Muscle of back (tissue), 3 donors: ENCODE measurements at regions not wholly inside any gene's neighbourhood (a gene's known extent, or its start where the extent isn't known, plus 50 kb on each side); places are given as distances from the start of the nearest gene placed in this dataset.
"Not testable (repeated sequence)": the region's sequence is repeated elsewhere in the genome, so short reads cannot be mapped to it uniquely, and the experiment has no call there.

Experiments
- DNase-seq, 3 donors: peaks; one replicate each; pipeline versions ENCODE4 v3.0.0 to v3.0.0-alpha.2; 2013

DNA sequence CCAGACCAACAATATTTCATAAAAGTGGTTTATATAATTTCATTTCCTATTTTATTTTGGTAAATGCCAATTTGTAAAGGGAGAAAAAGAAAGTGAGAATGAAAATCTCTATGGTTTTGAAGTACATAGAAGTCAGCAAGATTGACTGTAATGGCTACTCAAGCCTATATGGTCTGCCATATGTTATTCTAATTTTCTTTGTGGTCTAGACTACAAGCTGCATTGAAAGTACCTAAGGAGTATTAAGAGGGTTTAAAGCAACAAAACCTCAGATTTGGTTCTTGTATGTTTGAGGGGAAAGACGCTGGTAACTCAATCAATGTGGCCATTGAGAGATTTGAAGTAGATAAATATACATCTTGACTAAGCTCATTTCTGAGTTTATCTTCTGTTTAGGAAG is 193.5 kb upstream of the EYA4 start:
- no peak for DNase-seq

- no peak for DNase-seq
Measured at GRCh38 chr6:133051240-133051639, 189.9 kb upstream of the EYA4 start.

- DNase-seq, result no peak
Measured at GRCh38 chr6:133052465-133052864, 188.7 kb upstream of the EYA4 start.

GRCh38 chr6:133055441-133055966 is 185.7 kb upstream of the EYA4 start:
- DNase-seq, result peak in 2 of 3 donors; percentile 12 to 57

DNA sequence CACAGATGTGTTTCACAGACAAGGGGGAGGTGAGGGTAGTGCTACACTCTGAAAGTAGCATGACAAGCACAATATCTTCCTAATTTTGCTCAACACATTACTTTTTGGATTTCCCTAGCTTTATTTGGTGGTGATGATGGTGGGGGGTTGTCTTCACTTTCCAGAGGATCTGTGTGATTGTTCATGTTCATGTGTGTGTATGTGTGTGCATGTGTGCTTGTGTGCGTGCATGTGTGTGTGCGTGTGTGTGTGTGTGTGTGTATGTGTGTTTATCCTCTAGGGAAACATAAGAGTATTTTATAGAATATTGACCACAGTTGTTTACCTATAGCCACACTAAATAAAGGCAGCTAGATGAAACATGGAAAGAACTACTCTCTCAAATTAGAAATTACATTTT is 183.8 kb upstream of the EYA4 start:
- no peak for DNase-seq

DNA sequence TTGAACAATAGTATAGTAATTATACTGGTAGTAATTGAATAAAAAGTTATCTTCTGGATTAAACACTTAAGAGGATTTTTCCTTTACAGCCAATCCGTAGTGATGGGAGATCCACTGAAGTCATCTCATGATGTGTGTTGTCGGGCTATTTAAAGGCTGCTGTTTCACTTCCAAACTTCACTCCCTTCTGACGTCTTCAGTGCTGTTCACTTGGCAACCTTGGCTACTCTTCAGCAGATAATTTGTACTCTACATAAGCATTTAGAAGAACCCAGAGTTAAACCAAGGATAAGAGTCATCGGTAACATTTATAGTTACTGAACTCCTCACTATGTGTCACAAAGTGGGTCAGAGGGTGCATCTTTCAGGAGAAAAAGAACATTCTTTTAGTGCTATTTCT is 179.1 kb upstream of the EYA4 start:
- peak; percentile 47 to 73 (median 47) for DNase-seq

GRCh38 chr6:133062696-133063306 is 178.4 kb upstream of the EYA4 start:
- DNase-seq, result peak; percentile 42 to 52 (median 47)

GRCh38 chr6:133067960-133068359 is 173.2 kb upstream of the EYA4 start:
- DNase-seq, result no peak

GRCh38 chr6:133070410-133071043 is 170.6 kb upstream of the EYA4 start:
- no peak for DNase-seq

- DNase-seq, result no peak
Measured at GRCh38 chr6:133079901-133080300, 161.3 kb upstream of the EYA4 start.

- DNase-seq, result no peak
Measured at GRCh38 chr6:133083248-133083967, 157.7 kb upstream of the EYA4 start.

- DNase-seq, result peak in 1 of 3 donors; percentile 34
Measured at GRCh38 chr6:133085471-133085870, 155.7 kb upstream of the EYA4 start.

DNA sequence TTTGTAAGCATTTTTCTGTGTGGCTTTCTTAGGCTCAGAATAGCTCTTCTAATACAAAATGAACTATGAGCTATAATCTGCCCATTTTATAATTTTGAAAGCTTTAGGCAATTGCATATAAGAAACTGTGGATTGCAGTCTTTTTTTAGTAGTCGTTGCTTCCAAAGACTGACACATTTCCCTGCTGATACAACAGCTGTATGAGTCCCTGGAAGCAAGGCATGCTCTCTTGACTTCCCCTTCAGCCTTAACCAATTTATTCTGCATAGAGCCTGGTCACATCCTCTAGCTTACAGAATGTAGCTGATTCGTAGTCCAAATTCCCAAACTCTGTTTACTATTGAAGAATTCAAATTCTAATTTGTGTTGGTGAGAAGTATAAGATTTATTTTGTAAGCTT is 155.3 kb upstream of the EYA4 start:
- peak in 2 of 3 donors; percentile 31 to 58 for DNase-seq

DNA sequence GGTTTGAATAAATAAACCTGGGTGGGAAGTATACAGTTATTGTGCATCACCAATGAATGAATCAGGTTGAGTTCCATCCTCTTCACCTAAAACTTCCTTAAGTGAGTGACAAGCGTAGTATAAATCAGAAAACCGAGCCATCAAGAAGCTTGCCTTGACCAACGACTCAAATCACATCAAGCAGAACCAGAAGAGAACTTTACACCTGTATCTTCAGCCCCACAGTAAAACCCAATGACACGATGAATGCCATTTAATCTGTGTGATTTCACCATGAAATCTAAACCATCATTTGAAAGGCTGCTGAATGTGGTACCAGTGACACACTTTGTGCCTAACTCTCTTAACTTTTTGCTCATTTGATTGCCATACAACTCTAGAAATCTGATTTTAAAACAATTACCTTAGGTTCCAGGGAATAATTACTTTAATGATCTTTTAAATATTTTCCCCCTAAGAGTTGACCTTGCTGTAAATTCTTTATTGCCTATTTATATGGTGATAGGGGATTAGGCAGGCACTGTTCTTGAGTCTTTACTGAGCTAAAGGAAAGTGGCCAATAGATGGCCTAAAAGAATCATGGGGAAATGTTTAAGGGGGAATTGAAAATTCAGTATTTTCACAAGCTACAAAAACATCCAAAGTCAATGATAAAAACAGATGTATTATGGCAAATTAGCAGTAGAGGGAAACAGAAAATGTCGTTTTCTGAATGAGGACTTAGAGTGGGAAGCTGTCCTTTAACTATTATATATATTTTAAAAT is 152.0 kb upstream of the EYA4 start:
- DNase-seq, result no peak

DNA sequence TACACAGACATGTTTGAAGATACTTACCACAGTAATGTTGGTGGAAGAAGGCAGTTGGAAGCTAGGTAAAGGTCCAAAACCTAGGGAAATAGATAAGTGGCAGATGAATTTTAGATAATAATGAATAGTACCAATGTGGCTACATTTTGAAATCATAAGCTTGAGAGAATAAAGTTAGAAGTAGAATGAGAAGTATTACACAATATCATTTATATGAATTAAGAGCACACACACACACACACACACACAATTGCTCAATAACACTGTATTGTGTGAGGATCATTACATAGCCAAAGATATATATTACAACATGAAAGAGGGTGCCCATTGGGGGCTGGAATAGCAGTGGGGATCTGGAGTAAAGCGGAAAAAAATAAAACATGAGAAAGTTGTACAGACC is 149.0 kb upstream of the EYA4 start:
- no peak for DNase-seq

GRCh38 chr6:133092771-133093170 is 148.4 kb upstream of the EYA4 start:
- DNase-seq, result no peak

DNA sequence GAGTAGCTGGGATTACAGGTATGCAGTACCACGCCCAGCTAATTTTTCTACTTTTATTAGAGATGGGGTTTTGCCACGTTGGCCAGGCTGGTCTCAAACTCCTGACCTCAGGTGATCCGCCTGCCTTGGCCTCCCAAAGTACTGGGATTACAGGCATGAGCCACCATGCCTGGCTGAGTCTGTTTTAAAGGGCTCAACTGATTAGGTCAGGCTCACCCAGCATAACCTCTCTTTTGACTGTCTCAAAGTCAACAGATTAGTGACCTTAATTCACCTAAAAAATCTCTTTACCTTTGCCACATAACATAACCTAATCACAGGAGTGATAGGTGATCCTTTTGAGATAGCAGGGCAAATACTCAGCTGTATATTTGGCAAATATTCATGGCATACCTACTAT is 147.9 kb upstream of the EYA4 start:
- not testable (repeated sequence) for DNase-seq

DNA sequence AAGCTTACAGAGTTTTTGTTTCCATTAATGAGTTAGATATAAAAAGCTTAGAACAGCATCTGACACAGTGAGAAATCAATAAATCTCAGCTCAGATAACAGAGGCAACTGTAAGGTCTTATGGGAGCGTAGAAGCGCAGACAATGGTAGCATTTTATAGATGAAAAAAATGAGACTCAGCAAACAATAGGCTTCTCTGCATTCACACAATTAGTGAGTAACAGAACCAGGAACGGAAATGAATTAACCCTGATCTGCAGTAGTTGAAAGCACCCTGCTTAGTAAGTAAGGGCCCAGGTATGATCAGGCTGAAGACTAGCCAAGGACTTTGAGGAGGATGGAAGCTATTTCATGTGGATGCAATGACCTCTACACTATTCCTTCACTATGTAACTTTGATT is 147.2 kb upstream of the EYA4 start:
- no peak for DNase-seq

DNA sequence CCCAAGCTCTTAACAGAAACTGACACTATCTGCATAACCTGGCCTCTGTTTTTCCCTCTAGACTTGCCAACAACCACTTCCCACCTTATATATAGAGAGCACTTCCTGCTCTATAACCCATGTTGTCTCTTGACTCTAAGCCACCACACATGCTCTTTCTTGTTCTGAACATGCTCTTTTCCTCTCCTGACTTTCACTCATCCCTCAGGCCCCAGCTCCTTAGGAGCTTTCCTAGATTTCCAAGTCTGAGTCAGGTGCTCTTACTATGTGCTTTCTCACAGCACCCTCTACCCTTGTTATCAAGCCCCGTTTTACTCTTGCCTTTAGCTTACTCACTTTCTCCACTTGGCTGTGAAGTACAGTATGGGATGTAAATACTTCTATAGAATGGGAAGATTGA is 143.9 kb upstream of the EYA4 start:
- DNase-seq, result no peak

GRCh38 chr6:133099573-133099972 is 141.6 kb upstream of the EYA4 start:
- DNase-seq, result peak in 2 of 3 donors; percentile 27 to 70

DNA sequence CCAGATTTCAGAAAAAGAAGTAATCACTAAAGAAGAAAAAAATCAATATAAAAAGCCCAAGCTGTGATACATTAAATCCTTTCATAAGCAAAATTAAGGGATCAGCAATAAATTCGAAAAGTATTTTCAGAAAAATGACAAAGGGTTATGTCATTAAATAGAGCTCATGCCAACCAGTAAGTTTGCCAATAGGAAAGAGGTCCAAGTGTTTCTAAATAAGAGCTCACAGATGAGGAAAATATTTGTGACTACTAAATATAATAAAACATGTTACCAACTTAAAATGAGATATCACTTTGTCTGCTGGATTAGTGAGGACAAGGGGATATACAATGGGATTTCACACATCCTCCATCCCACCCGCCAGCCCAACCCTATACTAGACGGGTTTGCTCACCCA is 140.3 kb upstream of the EYA4 start:
- no peak for DNase-seq

DNA sequence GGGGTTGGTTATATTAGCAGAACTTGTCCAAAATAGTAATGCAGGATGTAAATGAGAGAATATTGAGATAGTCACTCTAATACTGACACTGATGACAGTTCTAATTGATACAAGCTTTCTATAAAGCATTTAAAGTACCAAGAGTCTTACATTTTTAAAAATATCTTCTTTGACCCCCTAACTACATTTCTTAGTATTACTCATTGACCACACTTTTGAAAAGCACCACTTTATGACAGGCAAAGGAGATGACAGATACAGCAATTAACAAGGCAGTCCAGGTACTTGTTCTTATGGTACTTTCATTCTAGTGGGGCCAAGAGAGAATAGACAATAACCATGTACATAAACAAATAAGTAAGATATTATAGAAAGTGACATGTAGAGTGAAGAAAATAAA is 139.4 kb upstream of the EYA4 start:
- DNase-seq, result no peak
